ENCODE measurements at regions not wholly inside any gene's neighbourhood (a gene's known extent, or its start where the extent isn't known, plus 50 kb on each side); places are given as distances from the start of the nearest gene placed in this dataset.

GRCh38 chr10:111506266-111507034 lies 429.6 kb downstream of the ADRA2A start:
- no peak for FAIRE-seq
- no TSS peak for BruUV-seq (replicated peaks)
- RAD21 ChIA-PET (ENCODE audit: unreplicated experiment): no interaction called here
- TF ChIP-seq WRNIP1 (IDR thresholded peaks at IDR 0.05; ENCODE audit: borderline replicate concordance, low read depth, low read length) (no peak), IRF4 (IDR thresholded peaks at IDR 0.05; ENCODE audit: low read depth, low read length) (no peak), SUPT20H (IDR thresholded peaks at IDR 0.05; ENCODE audit: borderline replicate concordance, control insufficient read depth, low read depth, low read length) (no peak), RELA (IDR thresholded peaks at IDR 0.05; ENCODE audit: borderline replicate concordance, partially characterized antibody) (no peak), CBX3 (IDR thresholded peaks at IDR 0.05; ENCODE audit: borderline replicate concordance, low read depth) (no peak), IKZF1 (conservative IDR thresholded peaks at IDR 0.05) (no peak), ZBTB40 (IDR thresholded peaks at IDR 0.05; ENCODE audit: borderline replicate concordance) (no peak), BMI1 (IDR thresholded peaks at IDR 0.05; ENCODE audit: borderline replicate concordance) (no peak), ZNF274 (IDR thresholded peaks at IDR 0.05; ENCODE audit: insufficient read depth, insufficient read length) (no peak), SKIL (IDR thresholded peaks at IDR 0.05; ENCODE audit: low read depth, poor library complexity, severe bottlenecking) (no peak), SIN3A (IDR thresholded peaks at IDR 0.05; ENCODE audit: low read depth, low read length) (no peak), ATF2 (IDR thresholded peaks at IDR 0.05; ENCODE audit: low read length) (no peak), SMC3 (IDR thresholded peaks at IDR 0.05; ENCODE audit: borderline replicate concordance, low read length) (no peak)

More at GRCh38 chr10:111506266-111507034, 429.6 kb downstream of the ADRA2A start:
- Histone ChIP-seq H3K79me2 (ENCODE audit: control insufficient read depth, insufficient read depth, low read length) (no peaks in the 10 kb centered on the region), H3K27me3 (replicated peaks in 1 of 2; ENCODE audit: control insufficient read depth in 2 of 2, insufficient read depth in 2 of 2, low read length in 1 of 2) (no peaks in the 10 kb centered on the region; a peak in 1 of 4 replicates), H4K20me1 (ENCODE audit: control insufficient read depth, insufficient read depth) (no peaks in the 10 kb centered on the region), H3K27ac (ENCODE audit: control insufficient read depth, insufficient read depth) (no peak overlapping the region), H3K4me1 (ENCODE audit: control insufficient read depth, insufficient read depth, low read length) (no peaks in the 10 kb centered on the region), H3K4me2 (ENCODE audit: control insufficient read depth, insufficient read depth) (no peak overlapping the region), H3K36me3 (ENCODE audit: control insufficient read depth in 2 of 2, insufficient read depth in 2 of 2, low read length in 1 of 2) (no peaks in the 10 kb centered on the region), H2AFZ (ENCODE audit: control insufficient read depth, low read depth, low read length) (no peak overlapping the region), H3K9me3 (replicated peaks; ENCODE audit: control insufficient read depth, insufficient read depth, low read length) (no peaks in the 10 kb centered on the region), H3K4me3 (no peak overlapping the region), H3K9ac (ENCODE audit: control insufficient read depth, insufficient read depth, low read length) (no peak overlapping the region)
- CTCF ChIA-PET: no interaction called here
- 4% methylated on average over 3 of the region's 3 CpGs for WGBS (ENCODE audit: insufficient coverage, insufficient replicate concordance, low lambda C conversion rate, missing lambda C conversion rate)
- ATAC-seq (no peak), DNase-seq (ENCODE audit: low read depth, low spot score) (no peak)
- POLR2A ChIA-PET: interaction anchor here (0.6 kb wide), 1 partner anchor 1572 kb away, joined by 3 read pairs; no protein-coding TSS in a partner anchor
- in situ Hi-C loops (cut with MboI) (no loop called here), intact Hi-C loops (cut with micrococcal nuclease; ENCODE audit: unreplicated experiment) (no loop called here)
- SMC1A ChIA-PET (ENCODE audit: uncharacterized antibody, unreplicated experiment): no interaction called here
